ENCODE measurements at regions not wholly inside any gene's neighbourhood (a gene's known extent, or its start where the extent isn't known, plus 50 kb on each side); places are given as distances from the start of the nearest gene placed in this dataset.

GRCh38 chr9:129495620-129496472 lies 125.1 kb downstream of the C9orf50 start:
- TF ChIP-seq CTCF (conservative IDR thresholded peaks at IDR 0.05 in 1 of 2, IDR thresholded peaks at IDR 0.05 in 1 of 2; ENCODE audit: extremely low read depth in 1 of 2, insufficient read depth in 1 of 2, low read depth in 1 of 2, low read length in 2 of 2) (no peak), EZH2 (IDR thresholded peaks at IDR 0.05; ENCODE audit: borderline replicate concordance, low read length) (no peak)

All from mammary epithelial cell (primary cell).